ENCODE measurements at regions not wholly inside any gene's neighbourhood (a gene's known extent, or its start where the extent isn't known, plus 50 kb on each side); places are given as distances from the start of the nearest gene placed in this dataset.
"Not testable (repeated sequence)": the region's sequence is repeated elsewhere in the genome, so short reads cannot be mapped to it uniquely, and the experiment has no call there.

GRCh38 chr2:82257796-82258555, 1953.4 kb upstream of the LRRTM1 start:
- DNase-seq, result no peak

DNA sequence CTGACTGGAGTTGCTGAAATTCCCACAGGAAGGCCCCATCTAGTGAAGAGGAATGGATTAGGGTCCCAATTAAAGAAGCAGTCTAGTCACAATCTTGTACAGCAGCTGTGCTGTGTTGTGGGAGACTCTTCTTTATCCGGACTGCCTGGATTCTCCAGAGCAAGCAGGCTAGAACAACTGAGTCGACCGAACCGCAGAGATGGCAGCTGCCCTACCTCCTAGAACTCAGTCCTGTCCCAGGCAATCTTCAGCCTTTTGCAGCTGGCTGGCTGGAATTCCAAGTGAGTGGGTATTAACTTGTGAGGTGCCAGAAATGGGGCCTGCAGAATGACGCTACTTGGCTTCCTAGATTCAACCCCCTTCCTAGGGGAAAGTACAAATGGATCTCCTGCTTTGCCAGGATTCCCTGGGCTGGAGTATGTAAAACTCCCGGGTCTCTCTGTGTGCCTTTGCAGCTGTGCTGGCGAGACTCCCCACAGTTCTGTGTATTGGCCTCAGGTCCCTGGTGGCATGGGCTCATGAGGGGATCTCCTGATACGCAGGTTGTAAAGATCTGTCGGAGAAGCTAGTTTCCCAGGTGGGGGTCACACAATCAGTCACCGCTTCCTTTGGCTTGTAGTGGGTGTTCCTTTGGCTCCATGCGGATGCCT, 1952.6 kb upstream of the LRRTM1 start:
- DNase-seq, result no peak

- no peak for DNase-seq
Measured at GRCh38 chr2:82256288-82256687, 1951.7 kb upstream of the LRRTM1 start.

DNA sequence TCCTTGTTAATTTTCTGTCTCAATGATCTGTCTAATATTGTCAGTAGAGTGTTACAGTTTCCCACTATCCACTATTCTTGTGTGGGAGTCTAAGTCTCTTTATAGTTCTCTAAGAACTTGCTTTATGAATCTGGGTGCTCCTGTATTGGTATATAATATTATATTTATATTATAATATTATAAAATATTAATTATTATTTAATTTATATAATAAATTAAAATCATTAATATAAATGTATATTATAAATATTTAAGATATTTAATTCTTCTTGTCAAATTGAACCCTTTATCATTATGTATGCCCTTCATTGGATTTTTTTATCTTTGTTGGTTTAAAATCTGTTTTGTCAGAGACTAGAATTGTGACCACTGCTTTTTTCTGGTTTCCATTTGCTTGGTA, 1950.2 kb upstream of the LRRTM1 start:
- DNase-seq, result no peak

DNA sequence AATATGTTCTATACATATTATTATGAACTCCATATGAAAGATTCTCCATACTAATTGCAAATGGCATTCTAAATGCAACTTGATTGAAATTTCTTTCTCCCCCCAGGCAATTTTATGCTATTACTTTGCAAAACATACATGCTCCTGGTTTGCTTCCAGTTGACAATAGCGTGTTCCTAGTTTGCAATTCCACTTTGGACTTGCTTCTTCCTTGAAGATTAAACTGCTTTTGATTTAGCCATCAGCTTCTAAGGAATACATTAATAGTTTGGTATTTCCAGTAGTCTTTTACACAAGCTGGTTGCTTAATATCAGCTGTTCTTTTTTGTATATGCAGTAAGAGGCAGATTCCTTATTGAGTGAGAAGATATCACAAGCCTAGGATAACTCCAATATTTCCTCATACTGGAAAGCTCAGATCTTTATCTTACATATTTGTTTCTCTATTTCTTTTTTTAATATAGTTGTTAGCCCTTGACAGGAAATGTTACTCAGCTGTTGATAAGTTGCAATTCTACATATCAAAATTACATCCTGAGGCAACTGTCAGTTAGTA, 1941.7 kb upstream of the LRRTM1 start:
- no peak for DNase-seq

DNA sequence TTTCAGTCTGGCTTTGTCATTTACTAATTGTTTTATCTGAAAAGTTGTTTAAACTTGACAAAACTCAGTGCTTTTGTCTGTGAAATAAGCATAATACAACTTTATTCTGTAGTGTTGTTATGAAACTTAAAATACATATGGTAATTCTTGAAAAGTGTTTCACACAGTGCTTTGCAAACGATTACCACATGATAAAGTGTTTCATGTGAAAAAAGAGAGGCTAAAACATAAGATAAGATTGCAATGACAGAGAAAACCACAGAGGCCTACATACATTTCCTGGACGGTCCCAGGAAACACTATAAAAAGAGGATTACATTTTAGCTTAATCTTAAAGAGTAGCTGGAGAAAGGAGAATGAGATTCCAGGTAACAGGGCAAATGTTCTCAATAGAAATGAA, 1934.6 kb upstream of the LRRTM1 start:
- DNase-seq, result peak; percentile 51 to 64

GRCh38 chr2:82237994-82238662, 1933.6 kb upstream of the LRRTM1 start:
- no peak for DNase-seq

DNA sequence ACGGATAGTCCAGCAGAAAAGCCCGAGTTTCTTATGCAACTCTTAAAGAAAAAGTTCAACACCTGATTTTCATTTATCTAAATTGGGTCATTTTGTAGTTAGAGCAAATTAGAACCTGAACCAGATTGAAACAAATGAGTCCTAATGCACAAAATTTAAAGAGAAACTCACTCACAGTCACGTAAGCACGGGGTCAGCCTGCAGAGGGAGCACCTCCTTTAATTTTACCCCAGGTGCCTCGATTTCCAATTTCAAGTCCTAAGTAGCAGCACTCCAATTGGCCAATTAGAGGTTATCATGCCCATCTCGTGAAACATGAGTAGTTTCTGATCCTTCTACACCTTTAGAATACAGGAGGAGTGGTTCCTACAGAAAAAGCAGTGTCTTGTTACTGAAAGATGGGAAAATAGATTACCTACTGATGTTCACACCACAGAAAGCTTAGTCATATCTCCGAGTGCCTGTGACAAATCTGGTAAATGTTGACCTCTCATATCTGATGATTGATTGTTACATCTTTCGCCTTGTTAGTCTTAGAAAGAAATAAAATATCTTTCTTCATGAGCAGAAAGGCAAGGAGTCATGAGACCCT, 1929.8 kb upstream of the LRRTM1 start:
- DNase-seq, result no peak

- DNase-seq, result no peak
Measured at GRCh38 chr2:82233806-82234205, 1929.3 kb upstream of the LRRTM1 start.

DNA sequence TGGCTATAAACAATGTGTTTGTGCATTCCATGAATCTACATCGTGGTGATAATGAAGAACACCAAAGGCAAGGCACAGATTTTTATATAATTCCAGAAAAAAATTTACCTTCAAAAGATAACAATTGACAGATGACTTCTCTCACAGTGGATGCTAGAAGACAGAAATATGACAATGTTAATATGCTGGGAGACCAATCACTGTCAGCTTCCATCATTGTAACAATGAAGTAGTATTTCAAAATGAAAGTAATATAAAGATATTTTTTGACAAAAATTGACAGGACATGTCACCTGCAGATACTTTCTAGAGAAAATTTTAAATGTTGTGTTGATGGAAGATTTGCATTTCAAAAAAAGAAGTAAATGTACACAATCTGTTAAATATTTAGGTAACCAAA, 1925.9 kb upstream of the LRRTM1 start:
- no peak for DNase-seq

DNA sequence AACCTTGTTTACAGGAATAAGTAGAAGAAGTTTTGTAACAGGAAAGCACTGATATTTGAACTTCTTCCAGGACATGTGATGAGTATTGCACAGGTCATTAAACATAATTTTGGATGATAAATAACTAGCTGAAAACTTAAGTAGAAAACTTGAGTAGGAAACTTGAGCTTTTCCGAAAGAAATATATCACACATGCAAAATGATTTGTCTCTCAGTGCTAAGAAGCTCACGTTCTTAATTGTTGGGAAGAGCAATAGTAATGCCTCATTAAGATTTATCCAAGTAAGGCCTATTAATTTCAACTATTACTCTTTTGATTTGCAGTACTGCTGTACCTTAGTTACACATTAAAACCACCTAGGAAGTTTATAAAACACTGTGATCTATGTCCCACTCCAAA, 1921.9 kb upstream of the LRRTM1 start:
- no peak for DNase-seq

DNA sequence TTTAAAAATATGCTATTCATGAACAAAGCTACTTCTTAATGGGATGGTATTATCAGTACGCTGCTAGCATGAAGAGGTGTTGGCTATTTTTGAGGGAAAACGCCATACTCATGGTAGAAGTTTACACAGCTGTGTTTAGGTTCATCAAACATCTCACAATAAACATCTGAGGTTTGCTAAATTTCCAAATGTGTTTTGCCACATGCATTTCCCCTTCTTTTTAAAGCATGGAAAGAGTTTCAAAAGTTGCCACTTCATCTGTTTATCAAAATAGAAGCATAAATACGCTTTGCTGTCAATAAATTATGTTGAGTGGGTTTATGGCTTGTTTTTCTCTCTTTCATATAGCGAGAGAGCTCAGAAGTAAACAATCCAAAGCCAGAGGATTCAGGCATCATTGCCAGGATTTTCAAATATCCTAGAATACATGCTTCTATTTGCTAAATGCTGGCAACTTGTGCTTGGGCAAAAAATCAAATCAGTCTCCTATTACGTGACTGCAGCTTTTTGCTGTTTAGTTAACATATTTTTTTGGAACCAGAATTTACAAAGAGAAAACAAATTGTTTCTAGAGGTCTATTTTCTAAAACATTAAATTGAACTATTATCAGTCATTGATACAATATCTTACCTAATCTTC, 1919.9 kb upstream of the LRRTM1 start:
- DNase-seq, result no peak

GRCh38 chr2:82215212-82215611, 1910.7 kb upstream of the LRRTM1 start:
- no peak for DNase-seq

- no peak for DNase-seq
Measured at GRCh38 chr2:82199493-82199852, 1894.9 kb upstream of the LRRTM1 start.

DNA sequence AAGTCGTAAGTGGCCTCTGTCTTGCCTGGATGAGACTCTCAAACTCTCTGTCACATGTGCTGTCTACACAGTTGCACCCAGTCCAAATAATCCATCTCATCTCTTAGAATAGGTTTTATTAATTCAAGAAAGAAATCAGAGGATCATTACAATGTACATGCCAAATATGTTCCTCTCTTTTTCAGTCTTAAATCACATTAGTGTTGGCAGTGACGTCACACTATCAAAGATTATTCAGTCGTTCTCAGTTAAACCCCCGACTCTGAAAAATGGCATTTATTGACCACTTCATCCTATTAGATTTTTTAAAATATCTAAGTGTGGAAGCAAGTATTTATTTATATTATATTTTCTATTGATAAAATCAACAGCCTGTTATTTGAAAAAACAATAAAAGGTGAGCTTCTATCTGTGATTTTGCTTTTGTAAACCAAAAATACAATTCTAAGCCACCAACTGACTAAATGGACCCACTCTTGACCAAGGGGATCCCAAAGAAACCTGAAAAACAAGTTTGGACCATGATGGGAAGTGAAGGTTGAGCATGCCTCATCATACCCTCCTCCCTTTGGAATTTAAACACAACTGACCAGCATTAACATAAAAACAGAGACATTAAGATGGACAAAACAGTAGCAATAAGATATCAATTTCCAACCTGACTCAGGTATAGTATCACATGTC, 1894.4 kb upstream of the LRRTM1 start:
- no peak for DNase-seq

GRCh38 chr2:82182270-82182669, 1877.7 kb upstream of the LRRTM1 start:
- no peak for DNase-seq

DNA sequence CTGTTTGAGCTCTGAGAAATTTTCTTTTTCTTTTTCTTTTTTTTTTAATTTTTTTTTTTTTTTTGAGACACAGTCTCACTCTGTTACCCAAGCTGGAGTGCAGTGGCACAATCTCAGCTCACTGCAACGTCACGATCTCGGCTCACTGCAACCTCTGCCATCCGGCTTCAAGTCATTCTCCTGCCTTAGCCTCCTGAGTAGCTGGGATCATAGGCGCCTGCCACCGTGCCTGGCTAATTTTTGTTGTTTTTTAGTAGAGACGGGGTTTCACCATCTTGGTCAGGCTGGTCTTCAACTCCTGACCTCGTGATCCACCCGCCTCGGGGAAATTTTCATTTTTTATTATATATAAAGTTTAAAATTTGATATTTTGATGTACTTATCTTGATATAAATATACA, 1870.7 kb upstream of the LRRTM1 start:
- DNase-seq, result not testable (repeated sequence)

GRCh38 chr2:82172483-82172882, 1867.9 kb upstream of the LRRTM1 start:
- no peak for DNase-seq

DNA sequence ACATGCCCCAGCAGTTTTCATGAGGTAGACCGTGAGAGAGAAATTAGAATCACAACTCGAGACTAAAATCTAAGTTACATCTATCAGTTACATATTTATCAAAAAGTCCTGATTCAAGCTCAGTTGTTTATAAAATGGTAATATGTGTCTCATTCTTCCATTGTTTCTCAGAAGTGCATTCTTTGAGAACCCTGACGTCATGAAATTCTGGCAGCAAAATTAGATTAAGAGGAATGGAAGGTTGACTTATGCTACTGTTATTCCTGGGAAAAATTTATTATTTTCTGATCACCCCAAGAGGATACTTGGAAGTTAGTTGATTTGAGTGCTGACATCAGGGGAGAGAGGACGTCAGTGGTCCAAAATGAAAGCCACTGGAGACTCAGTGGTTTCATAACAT, 1864.8 kb upstream of the LRRTM1 start:
- DNase-seq, result no peak

DNA sequence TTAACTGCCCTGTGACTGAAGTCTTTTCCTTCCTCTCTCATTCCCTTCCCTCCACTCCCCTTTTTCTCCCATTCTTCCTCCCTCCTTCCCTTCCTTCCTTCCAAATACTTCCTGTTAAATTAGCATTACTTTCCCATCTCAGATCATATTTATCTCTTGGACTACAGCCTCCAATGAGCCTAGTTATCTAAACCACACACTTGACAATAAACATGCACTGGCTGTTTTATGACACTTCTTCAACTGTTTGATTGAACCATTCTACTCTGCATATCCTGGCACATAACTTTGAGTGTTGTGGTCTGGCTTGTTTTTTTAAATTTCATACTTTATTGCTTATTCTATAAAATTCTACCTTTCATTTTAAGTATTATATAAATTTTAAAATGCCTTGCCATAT, 1860.8 kb upstream of the LRRTM1 start:
- no peak for DNase-seq

DNA sequence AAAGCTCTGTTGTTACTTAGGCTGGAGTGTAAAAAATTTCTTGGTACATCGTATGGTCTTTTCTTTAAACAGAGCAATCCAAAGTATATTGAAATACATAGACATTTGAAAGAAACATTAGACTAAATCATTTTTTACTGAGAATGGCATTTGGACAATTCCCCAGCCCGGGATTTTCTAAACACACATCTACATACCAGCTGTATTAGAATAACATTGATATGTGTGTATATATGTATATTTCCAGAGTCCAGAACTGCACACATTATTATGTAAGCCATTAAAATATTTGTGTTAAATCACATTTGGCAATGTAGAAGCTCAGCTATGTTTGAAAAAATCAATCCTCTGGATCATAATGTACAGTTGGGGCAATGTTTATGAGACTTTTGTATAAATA, 1853.6 kb upstream of the LRRTM1 start:
- DNase-seq, result no peak

DNA sequence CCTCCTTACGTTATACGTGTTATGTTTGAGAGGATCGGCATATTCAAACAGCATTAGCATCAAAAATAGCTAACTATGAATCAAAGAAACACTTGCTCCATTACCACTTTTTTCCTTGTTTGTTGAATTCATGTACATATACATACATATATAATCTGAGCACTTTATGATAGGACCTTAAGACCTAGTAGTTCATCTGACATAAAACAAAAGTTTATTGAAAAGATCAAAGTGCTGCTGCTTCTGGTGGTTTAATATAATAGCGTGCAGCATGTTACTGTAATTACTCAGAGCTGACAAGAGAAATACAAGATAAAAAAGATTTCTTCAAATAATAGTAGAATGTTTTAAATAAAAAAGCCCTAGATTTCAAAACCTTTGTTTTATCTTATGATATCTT, 1850.9 kb upstream of the LRRTM1 start:
- DNase-seq, result no peak

DNA sequence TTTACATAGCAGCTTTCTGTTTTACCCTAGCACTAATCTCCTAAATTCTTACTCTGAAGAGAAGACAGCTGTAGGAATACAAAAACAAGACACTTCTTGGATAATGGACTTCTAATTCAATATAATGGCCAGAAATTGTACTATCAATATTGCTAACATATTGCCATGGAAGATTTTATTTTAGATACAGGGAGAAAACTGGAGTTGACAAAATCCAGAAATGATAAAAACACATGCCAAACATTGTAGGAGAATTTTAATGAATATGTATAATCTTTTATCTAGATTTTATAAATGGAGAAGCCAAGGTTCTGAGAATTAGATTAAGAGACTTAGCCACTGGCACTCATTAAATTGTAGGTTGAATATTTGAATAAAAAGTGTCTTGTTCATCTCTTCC, 1838.8 kb upstream of the LRRTM1 start:
- DNase-seq, result no peak
